ENCODE measurements at regions not wholly inside any gene's neighbourhood (a gene's known extent, or its start where the extent isn't known, plus 50 kb on each side); places are given as distances from the start of the nearest gene placed in this dataset.
"Not testable (repeated sequence)": the region's sequence is repeated elsewhere in the genome, so short reads cannot be mapped to it uniquely, and the experiment has no call there.

DNA sequence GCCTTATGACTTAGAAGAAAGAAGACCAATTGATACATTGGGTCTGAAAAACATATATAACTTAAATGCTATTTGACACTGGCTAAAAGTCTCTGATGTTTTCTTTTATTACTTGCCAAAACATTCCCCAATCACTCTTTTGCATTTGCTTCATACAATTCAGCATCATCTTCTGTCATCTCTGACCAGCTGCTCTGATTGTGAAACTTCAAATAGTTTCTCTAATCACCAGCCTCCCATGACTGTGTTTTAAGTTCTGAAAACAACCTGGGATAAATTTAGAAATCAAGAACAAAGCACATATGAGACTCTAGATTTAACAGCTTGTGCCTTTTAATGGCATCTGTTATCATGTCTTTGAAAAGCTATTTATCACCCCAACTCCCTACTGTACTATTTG lies 208.4 kb upstream of the KCND2 start:
- H3K4me3 ChIP-seq (ENCODE audit: low read length): no peak overlapping the region
- no peak overlapping the region for H3K4me2 ChIP-seq (ENCODE audit: low read length)
- no peaks in the 10 kb centered on the region for H3K36me3 ChIP-seq (ENCODE audit: control insufficient read depth, low read length)

DNA sequence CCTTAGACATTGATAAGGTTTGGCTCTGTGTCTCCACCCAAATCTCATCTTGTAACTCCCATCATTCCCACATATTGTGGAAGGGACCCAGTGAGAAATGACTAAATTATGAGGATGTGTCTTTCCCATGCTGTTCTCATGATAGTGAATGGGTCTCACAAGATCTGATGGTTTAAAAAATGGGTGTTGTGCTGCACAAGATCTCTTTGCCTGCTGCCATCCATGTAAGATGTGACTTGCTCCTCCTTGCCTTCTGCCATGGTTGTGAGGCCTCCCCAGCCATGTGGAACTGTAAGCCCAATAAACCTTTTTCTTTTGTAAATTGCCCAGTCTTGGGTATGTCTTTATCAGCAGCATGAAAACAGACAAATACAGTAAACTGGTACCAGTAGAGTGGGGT lies 206.1 kb upstream of the KCND2 start:
- not testable (repeated sequence) for H4K20me1 ChIP-seq (ENCODE audit: control insufficient read depth, insufficient read depth, low read depth, low read length); H3K9me2 ChIP-seq (replicated peaks; ENCODE audit: control insufficient read depth, low read length); H3K27me3 ChIP-seq (ENCODE audit: control insufficient read depth, low read length); H3K4me1 ChIP-seq (ENCODE audit: control insufficient read depth, low read length); H3K4me3 ChIP-seq (ENCODE audit: low read length); H3K4me2 ChIP-seq (ENCODE audit: low read length); H3K79me2 ChIP-seq (ENCODE audit: control insufficient read depth, low read length); H3K9me3 ChIP-seq (ENCODE audit: control insufficient read depth, insufficient read depth, low read length); H3F3A ChIP-seq (ENCODE audit: control insufficient read depth, insufficient read depth); H3K27ac ChIP-seq (ENCODE audit: low read depth, low read length); H3K36me3 ChIP-seq (ENCODE audit: control insufficient read depth, low read length)

More for the DNA sequence above, 208.4 kb upstream of the KCND2 start:
- Histone ChIP-seq H3K9me2 (replicated peaks; ENCODE audit: control insufficient read depth, low read length) (no peaks in the 10 kb centered on the region), H3K4me1 (ENCODE audit: control insufficient read depth, low read length) (no peaks in the 10 kb centered on the region), H3K27me3 (ENCODE audit: control insufficient read depth, low read length) (no peaks in the 10 kb centered on the region), H4K20me1 (ENCODE audit: control insufficient read depth, insufficient read depth, low read depth, low read length) (no peaks in the 10 kb centered on the region), H3K79me2 (ENCODE audit: control insufficient read depth, low read length) (no peaks in the 10 kb centered on the region), H3F3A (ENCODE audit: control insufficient read depth, insufficient read depth) (no peaks in the 10 kb centered on the region), H3K9me3 (ENCODE audit: control insufficient read depth, insufficient read depth, low read length) (peaks cover 9% of the 10 kb centered on the region; the same call in 1 of the 2 replicates), H3K27ac (ENCODE audit: low read depth, low read length) (no peak overlapping the region)
- TF ChIP-seq, protein P1, sequence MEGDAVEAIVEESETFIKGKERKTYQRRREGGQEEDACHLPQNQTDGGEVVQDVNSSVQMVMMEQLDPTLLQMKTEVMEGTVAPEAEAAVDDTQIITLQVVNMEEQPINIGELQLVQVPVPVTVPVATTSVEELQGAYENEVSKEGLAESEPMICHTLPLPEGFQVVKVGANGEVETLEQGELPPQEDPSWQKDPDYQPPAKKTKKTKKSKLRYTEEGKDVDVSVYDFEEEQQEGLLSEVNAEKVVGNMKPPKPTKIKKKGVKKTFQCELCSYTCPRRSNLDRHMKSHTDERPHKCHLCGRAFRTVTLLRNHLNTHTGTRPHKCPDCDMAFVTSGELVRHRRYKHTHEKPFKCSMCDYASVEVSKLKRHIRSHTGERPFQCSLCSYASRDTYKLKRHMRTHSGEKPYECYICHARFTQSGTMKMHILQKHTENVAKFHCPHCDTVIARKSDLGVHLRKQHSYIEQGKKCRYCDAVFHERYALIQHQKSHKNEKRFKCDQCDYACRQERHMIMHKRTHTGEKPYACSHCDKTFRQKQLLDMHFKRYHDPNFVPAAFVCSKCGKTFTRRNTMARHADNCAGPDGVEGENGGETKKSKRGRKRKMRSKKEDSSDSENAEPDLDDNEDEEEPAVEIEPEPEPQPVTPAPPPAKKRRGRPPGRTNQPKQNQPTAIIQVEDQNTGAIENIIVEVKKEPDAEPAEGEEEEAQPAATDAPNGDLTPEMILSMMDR (IDR thresholded peaks at IDR 0.05; ENCODE audit: low read depth, low read length, poor library complexity, severe bottlenecking): no peak
- no peak for TF ChIP-seq EZH2phosphoT487 (IDR thresholded peaks at IDR 0.05; ENCODE audit: borderline replicate concordance, low read length)

DNA sequence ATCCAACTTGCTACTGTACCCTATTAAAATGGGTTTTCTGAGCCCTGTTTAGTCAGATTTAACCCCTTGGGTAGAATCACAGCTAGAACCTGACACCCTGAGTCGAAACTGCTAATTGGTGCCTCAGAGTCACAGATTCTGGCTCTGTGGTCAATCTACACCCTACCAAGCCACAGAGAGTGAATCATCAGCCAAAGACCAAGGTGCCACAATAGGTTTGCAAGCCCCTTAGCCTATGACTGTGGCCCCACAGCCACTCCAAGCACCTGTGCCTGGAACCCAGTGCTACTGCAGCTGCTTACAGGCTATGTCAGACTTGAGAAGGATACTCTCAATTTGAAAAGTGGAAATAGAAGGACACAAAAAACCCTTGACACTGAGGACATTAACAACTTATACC lies 202.8 kb upstream of the KCND2 start:
- H3K36me3 ChIP-seq (ENCODE audit: control insufficient read depth, low read length): no peaks in the 10 kb centered on the region
- no peak overlapping the region for H3K27ac ChIP-seq (ENCODE audit: low read depth, low read length)
- H3K4me3 ChIP-seq (ENCODE audit: low read length): no peak overlapping the region
- no peaks in the 10 kb centered on the region for H3F3A ChIP-seq (ENCODE audit: control insufficient read depth, insufficient read depth)
- no peaks in the 10 kb centered on the region for H4K20me1 ChIP-seq (ENCODE audit: control insufficient read depth, insufficient read depth, low read depth, low read length)
- no peak overlapping the region for H3K4me2 ChIP-seq (ENCODE audit: low read length)
- TF ChIP-seq, protein P1 (IDR thresholded peaks at IDR 0.05; ENCODE audit: low read depth, low read length, poor library complexity, severe bottlenecking): no peak
- TF ChIP-seq EZH2phosphoT487 (IDR thresholded peaks at IDR 0.05; ENCODE audit: borderline replicate concordance, low read length): no peak
- no peaks in the 10 kb centered on the region for H3K4me1 ChIP-seq (ENCODE audit: control insufficient read depth, low read length)
- peaks cover 9% of the 10 kb centered on the region; the same call in 1 of the 2 replicates for H3K9me3 ChIP-seq (ENCODE audit: control insufficient read depth, insufficient read depth, low read length)
- H3K79me2 ChIP-seq (ENCODE audit: control insufficient read depth, low read length): no peaks in the 10 kb centered on the region
- H3K27me3 ChIP-seq (ENCODE audit: control insufficient read depth, low read length): no peaks in the 10 kb centered on the region
- H3K9me2 ChIP-seq (replicated peaks; ENCODE audit: control insufficient read depth, low read length): no peaks in the 10 kb centered on the region

DNA sequence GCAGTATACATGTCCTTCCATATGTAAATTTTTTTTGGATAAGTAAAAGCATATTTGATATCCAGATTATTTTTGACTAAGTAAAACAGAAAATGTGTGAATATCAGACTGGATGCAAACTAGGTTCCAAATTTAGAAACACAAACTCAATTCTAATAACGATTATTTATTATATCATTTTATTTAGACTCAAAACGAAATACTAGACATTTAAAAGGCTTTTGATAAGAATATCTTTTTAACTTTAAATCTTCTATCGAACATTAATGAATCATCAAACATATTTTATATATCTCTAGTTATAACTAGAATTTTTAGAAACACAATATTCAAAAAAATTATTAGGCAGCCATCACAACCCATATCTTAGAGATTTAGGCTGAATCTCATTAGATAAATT lies 195.2 kb upstream of the KCND2 start:
- Histone ChIP-seq H3K36me3 (ENCODE audit: control insufficient read depth, low read length) (no peaks in the 10 kb centered on the region), H3K4me3 (ENCODE audit: low read length) (no peak overlapping the region), H4K20me1 (ENCODE audit: control insufficient read depth, insufficient read depth, low read depth, low read length) (no peaks in the 10 kb centered on the region), H3K4me1 (ENCODE audit: control insufficient read depth, low read length) (no peaks in the 10 kb centered on the region), H3K27me3 (ENCODE audit: control insufficient read depth, low read length) (no peaks in the 10 kb centered on the region), H3K9me3 (ENCODE audit: control insufficient read depth, insufficient read depth, low read length) (no peaks in the 10 kb centered on the region), H3K27ac (ENCODE audit: low read depth, low read length) (no peak overlapping the region), H3K79me2 (ENCODE audit: control insufficient read depth, low read length) (no peaks in the 10 kb centered on the region), H3F3A (ENCODE audit: control insufficient read depth, insufficient read depth) (no peaks in the 10 kb centered on the region), H3K4me2 (ENCODE audit: low read length) (no peak overlapping the region), H3K9me2 (replicated peaks; ENCODE audit: control insufficient read depth, low read length) (no peaks in the 10 kb centered on the region)
- no peak for TF ChIP-seq EZH2phosphoT487 (IDR thresholded peaks at IDR 0.05; ENCODE audit: borderline replicate concordance, low read length)
- TF ChIP-seq, protein P1 (IDR thresholded peaks at IDR 0.05; ENCODE audit: low read depth, low read length, poor library complexity, severe bottlenecking): no peak

All from DOHH2 (cell line).